GM19043 (cell line): ENCODE measurements at regions not wholly inside any gene's neighbourhood (a gene's known extent, or its start where the extent isn't known, plus 50 kb on each side); places are given as distances from the start of the nearest gene placed in this dataset.
"Not testable (repeated sequence)": the region's sequence is repeated elsewhere in the genome, so short reads cannot be mapped to it uniquely, and the experiment has no call there.

ENCODE experiments used
- ATAC-seq: cut with Tn5 transposase; IDR thresholded peaks from one replicate; pipeline ENCODE4 v1.9.1; 2021; ENCODE audit warnings: low read depth; ENCODE audit not compliant: unreplicated experiment

GRCh38 chrX:81348388-81348787 is 146.5 kb downstream of the SH3BGRL start:
- no peak for ATAC-seq

GRCh38 chrX:81354954-81355353 is 153.1 kb downstream of the SH3BGRL start:
- ATAC-seq = no peak

GRCh38 chrX:81355436-81355835 is 153.5 kb downstream of the SH3BGRL start:
- ATAC-seq = no peak

GRCh38 chrX:81367291-81367690 is 165.4 kb downstream of the SH3BGRL start:
- no peak for ATAC-seq

- no peak for ATAC-seq
These were observed 175.4 kb downstream of the SH3BGRL start for GRCh38 chrX:81377329-81377728.

- ATAC-seq = no peak
These were observed 176.7 kb downstream of the SH3BGRL start for GRCh38 chrX:81378560-81378959.

- peak; percentile 82 for ATAC-seq
These were observed 188.3 kb downstream of the SH3BGRL start for GRCh38 chrX:81390237-81390636.

- no peak for ATAC-seq
These were observed 190.5 kb downstream of the SH3BGRL start for GRCh38 chrX:81392396-81392795.

- no peak for ATAC-seq
These were observed 203.9 kb downstream of the SH3BGRL start for GRCh38 chrX:81405781-81406180.

- ATAC-seq = no peak
These were observed 209.6 kb downstream of the SH3BGRL start for GRCh38 chrX:81411517-81411916.

GRCh38 chrX:81412428-81412827 is 210.5 kb downstream of the SH3BGRL start:
- ATAC-seq = no peak

GRCh38 chrX:81412857-81413256 is 211.0 kb downstream of the SH3BGRL start:
- ATAC-seq = not testable (repeated sequence)

- ATAC-seq = no peak
These were observed 212.7 kb downstream of the SH3BGRL start for GRCh38 chrX:81414630-81415029.
